PC-3 (cell line): ENCODE measurements at regions not wholly inside any gene's neighbourhood (a gene's known extent, or its start where the extent isn't known, plus 50 kb on each side); places are given as distances from the start of the nearest gene placed in this dataset.

Source experiments
- CTCF ChIP-seq: fragments of 300-600 bp; sonication (generic); conservative IDR thresholded peaks from 2 replicates; pipeline ENCODE4 v1.5.1; 2017; ENCODE audit warnings: antibody characterized with exemption, low read depth, mild to moderate bottlenecking, low read length
- EZH2 ChIP-seq: fragments of 300-600 bp; sonication (generic); IDR thresholded peaks from one replicate; pipeline ENCODE4 v1.6.1; 2017; ENCODE audit warnings: antibody characterized with exemption, mild to moderate bottlenecking, low read length; ENCODE audit not compliant: unreplicated experiment
- EZH2phosphoT487 ChIP-seq: fragments of 300-600 bp; sonication (generic); IDR thresholded peaks from 2 replicates; pipeline ENCODE4 v1.6.1; 2018; ENCODE audit warnings: mild to moderate bottlenecking, antibody characterized with exemption, low read length, borderline replicate concordance

DNA sequence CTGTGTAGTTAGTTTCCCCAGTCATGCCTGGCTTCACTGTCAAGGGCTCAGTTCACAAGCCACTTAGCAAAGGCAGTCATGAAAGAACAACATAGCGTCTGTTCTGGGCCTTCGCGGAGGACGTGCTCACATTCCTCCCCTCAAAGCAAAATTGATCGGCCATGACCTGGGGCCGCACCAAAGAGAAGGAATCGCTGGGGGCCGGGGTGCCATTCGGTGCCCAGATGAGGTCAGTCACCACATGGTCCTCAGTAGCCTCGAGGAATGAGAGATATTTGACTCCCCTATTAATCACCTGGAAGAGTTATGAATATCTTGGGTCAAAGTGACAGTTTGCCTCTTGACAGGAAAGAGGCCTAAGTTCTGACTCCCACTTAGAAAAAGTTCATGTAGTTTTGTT lies 251.1 kb upstream of the JUN start:
- no peak for TF ChIP-seq CTCF
- no peak for TF ChIP-seq EZH2
- TF ChIP-seq EZH2phosphoT487 = no peak
